ENCODE measurements at regions not wholly inside any gene's neighbourhood (a gene's known extent, or its start where the extent isn't known, plus 50 kb on each side); places are given as distances from the start of the nearest gene placed in this dataset.

DNA sequence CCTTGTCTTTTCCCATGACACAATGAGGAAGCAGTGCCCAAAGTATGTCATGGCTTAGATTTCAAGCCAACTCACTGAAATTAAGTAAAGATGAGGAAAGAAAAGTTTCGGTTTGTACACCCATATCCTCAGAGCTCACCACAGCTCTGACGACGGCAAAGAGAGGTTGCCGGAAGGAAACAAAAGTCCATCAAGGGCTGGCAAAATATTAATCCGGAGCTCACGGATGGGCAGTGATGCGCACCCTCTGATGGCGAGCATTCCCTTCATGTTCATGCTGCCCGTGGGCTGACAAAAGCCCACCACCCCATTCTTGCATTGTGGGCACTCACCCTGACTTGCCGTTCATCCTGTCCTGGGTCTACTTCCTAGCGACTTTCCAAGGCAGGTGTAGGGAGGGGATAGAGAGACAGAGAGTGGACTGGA, 103.1 kb downstream of the SOX9 start:
- H3K4me1 Mint-ChIP-seq (ENCODE audit: unreplicated experiment): peaks cover 10% of the 10 kb centered on the region
- TF ChIP-seq, protein P1, sequence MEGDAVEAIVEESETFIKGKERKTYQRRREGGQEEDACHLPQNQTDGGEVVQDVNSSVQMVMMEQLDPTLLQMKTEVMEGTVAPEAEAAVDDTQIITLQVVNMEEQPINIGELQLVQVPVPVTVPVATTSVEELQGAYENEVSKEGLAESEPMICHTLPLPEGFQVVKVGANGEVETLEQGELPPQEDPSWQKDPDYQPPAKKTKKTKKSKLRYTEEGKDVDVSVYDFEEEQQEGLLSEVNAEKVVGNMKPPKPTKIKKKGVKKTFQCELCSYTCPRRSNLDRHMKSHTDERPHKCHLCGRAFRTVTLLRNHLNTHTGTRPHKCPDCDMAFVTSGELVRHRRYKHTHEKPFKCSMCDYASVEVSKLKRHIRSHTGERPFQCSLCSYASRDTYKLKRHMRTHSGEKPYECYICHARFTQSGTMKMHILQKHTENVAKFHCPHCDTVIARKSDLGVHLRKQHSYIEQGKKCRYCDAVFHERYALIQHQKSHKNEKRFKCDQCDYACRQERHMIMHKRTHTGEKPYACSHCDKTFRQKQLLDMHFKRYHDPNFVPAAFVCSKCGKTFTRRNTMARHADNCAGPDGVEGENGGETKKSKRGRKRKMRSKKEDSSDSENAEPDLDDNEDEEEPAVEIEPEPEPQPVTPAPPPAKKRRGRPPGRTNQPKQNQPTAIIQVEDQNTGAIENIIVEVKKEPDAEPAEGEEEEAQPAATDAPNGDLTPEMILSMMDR (IDR thresholded peaks at IDR 0.05; ENCODE audit: unreplicated experiment): no peak
- DNase-seq (ENCODE audit: low spot score): no peak
- H3K27me3 Mint-ChIP-seq (ENCODE audit: unreplicated experiment): peaks cover 9% of the 10 kb centered on the region
- no peak overlapping the region for H3K4me3 Mint-ChIP-seq (ENCODE audit: unreplicated experiment)
- H3K27ac Mint-ChIP-seq (ENCODE audit: unreplicated experiment): no peak overlapping the region
- H3K9me3 Mint-ChIP-seq (ENCODE audit: unreplicated experiment): no peaks in the 10 kb centered on the region
- H3K36me3 Mint-ChIP-seq (ENCODE audit: low read depth, unreplicated experiment): no peaks in the 10 kb centered on the region

DNA sequence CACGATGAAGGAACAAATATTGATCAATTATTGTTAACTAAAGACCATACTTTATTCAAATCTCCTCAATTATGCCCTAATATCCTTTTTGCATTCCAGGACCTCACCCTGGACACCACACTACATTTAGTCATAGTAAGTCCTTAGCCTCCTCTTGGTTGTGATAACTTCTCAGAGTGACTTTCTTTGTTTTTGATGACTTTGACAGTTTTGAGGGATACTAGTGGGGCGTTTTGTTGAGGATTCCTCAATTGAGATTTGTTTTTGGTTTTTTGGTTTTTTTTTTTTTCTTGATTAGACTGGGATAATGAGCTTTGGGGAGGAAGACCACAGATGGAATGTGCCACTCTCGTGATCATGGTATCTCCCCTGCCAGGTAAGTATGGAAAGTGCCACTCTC, 105.5 kb downstream of the SOX9 start:
- Mint-ChIP-seq H3K4me1 (ENCODE audit: unreplicated experiment) (no peaks in the 10 kb centered on the region), H3K9me3 (ENCODE audit: unreplicated experiment) (no peaks in the 10 kb centered on the region), H3K27me3 (ENCODE audit: unreplicated experiment) (peaks cover 3% of the 10 kb centered on the region), H3K36me3 (ENCODE audit: low read depth, unreplicated experiment) (no peaks in the 10 kb centered on the region), H3K4me3 (ENCODE audit: unreplicated experiment) (no peak overlapping the region), H3K27ac (ENCODE audit: unreplicated experiment) (no peak overlapping the region)
- no peak for DNase-seq (ENCODE audit: low spot score)
- TF ChIP-seq, protein P1 (IDR thresholded peaks at IDR 0.05; ENCODE audit: unreplicated experiment): no peak

DNA sequence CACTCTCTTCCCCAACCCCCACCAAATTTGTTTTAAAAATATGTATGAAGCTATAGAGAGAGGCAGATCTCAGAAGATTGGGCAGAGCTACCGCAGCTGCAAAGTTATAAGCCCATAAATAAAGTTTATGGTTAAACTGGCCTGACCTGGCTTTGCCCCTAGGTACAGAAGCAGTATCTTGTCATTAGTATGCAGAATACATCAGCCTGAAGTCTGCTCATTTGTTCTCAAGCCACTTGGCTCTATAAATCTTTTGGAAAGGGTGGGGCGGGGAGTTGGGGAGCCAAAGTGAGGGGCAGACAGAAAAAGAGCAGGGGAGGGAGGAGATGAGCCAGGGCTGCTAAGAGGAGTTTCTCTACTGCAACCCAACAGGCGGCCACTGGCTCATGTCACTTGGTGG, 113.2 kb downstream of the SOX9 start:
- Mint-ChIP-seq H3K4me3 (ENCODE audit: unreplicated experiment) (no peak overlapping the region), H3K4me1 (ENCODE audit: unreplicated experiment) (peaks cover 17% of the 10 kb centered on the region), H3K9me3 (ENCODE audit: unreplicated experiment) (no peaks in the 10 kb centered on the region), H3K27ac (ENCODE audit: unreplicated experiment) (no peak overlapping the region), H3K36me3 (ENCODE audit: low read depth, unreplicated experiment) (no peaks in the 10 kb centered on the region), H3K27me3 (ENCODE audit: unreplicated experiment) (peaks cover 4% of the 10 kb centered on the region)
- DNase-seq (ENCODE audit: low spot score): no peak
- TF ChIP-seq, protein P1 (IDR thresholded peaks at IDR 0.05; ENCODE audit: unreplicated experiment): no peak

DNA sequence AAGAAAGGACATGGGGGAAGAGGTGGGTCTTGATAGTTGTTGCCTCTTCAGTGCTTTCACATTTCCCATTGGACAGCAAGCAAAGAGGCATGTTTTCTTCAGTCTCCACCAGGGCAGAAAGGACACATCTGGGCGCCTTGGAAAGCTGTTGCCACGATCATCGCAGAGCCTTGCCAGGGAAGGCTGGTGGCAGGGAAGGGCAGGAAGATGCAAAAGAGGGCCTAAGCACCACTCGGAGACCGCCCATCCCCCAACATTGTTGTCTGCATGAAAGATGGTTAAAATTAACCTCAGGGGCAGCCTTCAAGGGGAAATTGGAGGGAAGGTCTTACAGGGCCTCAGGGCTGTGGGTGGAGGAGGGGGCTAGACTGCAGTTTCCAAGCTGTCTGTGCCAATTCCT, 114.2 kb downstream of the SOX9 start:
- TF ChIP-seq, protein P1 (IDR thresholded peaks at IDR 0.05; ENCODE audit: unreplicated experiment): no peak
- H3K27me3 Mint-ChIP-seq (ENCODE audit: unreplicated experiment): peaks cover 4% of the 10 kb centered on the region
- peaks cover 17% of the 10 kb centered on the region for H3K4me1 Mint-ChIP-seq (ENCODE audit: unreplicated experiment)
- no peak for DNase-seq (ENCODE audit: low spot score)
- H3K9me3 Mint-ChIP-seq (ENCODE audit: unreplicated experiment): no peaks in the 10 kb centered on the region
- H3K36me3 Mint-ChIP-seq (ENCODE audit: low read depth, unreplicated experiment): no peaks in the 10 kb centered on the region
- no peak overlapping the region for H3K4me3 Mint-ChIP-seq (ENCODE audit: unreplicated experiment)
- H3K27ac Mint-ChIP-seq (ENCODE audit: unreplicated experiment): no peak overlapping the region

DNA sequence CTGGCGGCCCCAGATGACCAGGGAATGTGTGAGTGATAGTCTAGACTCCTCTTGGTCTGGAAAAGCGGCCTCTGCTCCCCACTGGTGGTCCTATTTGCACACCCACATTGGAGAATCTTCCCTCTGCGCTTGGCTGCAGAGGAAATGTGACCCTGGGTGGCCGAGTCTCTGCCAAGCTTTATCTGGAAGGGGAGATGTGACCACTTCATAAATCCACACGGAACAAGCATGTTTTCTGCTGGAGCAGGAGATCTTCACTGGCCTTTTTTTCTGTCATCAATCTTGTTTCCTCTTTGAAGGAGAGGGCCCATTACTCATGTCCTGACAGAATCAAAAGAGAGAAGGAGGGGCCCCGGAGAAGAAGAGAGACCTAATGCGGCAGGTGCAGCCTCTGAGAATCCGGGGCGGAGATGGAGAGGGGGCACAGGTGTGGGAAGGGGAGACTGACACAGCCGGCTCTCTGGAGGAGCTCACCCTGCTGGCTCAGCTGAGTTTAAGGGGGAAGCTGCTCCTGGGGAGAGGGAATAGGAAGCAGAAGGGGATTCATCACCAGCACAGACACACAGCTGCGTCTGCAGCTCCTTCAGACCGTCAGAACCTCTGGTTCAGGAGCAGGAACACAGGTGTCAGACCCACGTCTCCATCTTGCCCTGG, 116.3 kb downstream of the SOX9 start:
- H3K4me1 Mint-ChIP-seq (ENCODE audit: unreplicated experiment): peaks cover 17% of the 10 kb centered on the region
- H3K27me3 Mint-ChIP-seq (ENCODE audit: unreplicated experiment): peaks cover 5% of the 10 kb centered on the region
- H3K4me3 Mint-ChIP-seq (ENCODE audit: unreplicated experiment): no peak overlapping the region
- TF ChIP-seq, protein P1 (IDR thresholded peaks at IDR 0.05; ENCODE audit: unreplicated experiment): no peak
- H3K36me3 Mint-ChIP-seq (ENCODE audit: low read depth, unreplicated experiment): no peaks in the 10 kb centered on the region
- H3K9me3 Mint-ChIP-seq (ENCODE audit: unreplicated experiment): no peaks in the 10 kb centered on the region
- H3K27ac Mint-ChIP-seq (ENCODE audit: unreplicated experiment): no peak overlapping the region
- no peak for DNase-seq (ENCODE audit: low spot score)
